Thyroid gland (tissue), 4 donors: ENCODE measurements at regions not wholly inside any gene's neighbourhood (a gene's known extent, or its start where the extent isn't known, plus 50 kb on each side); places are given as distances from the start of the nearest gene placed in this dataset.

Source experiments
- POLR2A ChIP-seq, 2 donors: fragments of 450-650 bp; IDR thresholded peaks; one replicate each; pipeline ENCODE4 v1.6.1; 2017; ENCODE audit warnings: antibody characterized with exemption in 2 of 2, mild to moderate bottlenecking in 2 of 2, moderate library complexity in 1 of 2
- TF ChIP-seq, protein P1 (sequence below), 6 experiments: fragments of 200-600 bp in 3 of 6; fragments of 450-650 bp in 3 of 6; sonication (generic) in 3 of 6; IDR thresholded peaks; one replicate each; pipeline ENCODE4 v1.5.1; 2016 to 2019; ENCODE audit warnings: antibody characterized with exemption in 6 of 6, mild to moderate bottlenecking in 2 of 6, inconsistent platforms in 1 of 6, moderate library complexity in 1 of 6

DNA sequence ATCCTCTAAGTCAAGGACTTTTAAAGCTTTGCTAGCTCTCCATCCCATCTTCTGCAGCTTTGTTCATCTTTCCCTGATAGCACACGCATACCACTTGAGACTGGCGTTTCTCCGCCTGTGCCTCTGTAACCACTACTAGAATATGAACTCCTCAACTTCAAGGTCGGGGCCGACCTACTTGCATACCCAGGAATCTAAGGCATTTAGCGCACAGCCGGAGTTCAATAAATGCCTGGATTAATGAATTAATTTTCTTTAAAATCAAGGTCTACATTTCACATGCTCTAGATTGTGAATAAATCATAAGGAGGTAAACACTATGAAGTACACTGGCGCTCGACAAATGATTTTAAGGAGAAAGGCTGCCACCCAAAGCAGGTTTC lies 89.3 kb downstream of the HNRNPD start:
- TF ChIP-seq, protein P1, sequence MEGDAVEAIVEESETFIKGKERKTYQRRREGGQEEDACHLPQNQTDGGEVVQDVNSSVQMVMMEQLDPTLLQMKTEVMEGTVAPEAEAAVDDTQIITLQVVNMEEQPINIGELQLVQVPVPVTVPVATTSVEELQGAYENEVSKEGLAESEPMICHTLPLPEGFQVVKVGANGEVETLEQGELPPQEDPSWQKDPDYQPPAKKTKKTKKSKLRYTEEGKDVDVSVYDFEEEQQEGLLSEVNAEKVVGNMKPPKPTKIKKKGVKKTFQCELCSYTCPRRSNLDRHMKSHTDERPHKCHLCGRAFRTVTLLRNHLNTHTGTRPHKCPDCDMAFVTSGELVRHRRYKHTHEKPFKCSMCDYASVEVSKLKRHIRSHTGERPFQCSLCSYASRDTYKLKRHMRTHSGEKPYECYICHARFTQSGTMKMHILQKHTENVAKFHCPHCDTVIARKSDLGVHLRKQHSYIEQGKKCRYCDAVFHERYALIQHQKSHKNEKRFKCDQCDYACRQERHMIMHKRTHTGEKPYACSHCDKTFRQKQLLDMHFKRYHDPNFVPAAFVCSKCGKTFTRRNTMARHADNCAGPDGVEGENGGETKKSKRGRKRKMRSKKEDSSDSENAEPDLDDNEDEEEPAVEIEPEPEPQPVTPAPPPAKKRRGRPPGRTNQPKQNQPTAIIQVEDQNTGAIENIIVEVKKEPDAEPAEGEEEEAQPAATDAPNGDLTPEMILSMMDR (IDR thresholded peaks at IDR 0.05), result no peak
- no peak for TF ChIP-seq POLR2A (IDR thresholded peaks at IDR 0.05)
